ENCODE measurements at regions not wholly inside any gene's neighbourhood (a gene's known extent, or its start where the extent isn't known, plus 50 kb on each side); places are given as distances from the start of the nearest gene placed in this dataset.

DNA sequence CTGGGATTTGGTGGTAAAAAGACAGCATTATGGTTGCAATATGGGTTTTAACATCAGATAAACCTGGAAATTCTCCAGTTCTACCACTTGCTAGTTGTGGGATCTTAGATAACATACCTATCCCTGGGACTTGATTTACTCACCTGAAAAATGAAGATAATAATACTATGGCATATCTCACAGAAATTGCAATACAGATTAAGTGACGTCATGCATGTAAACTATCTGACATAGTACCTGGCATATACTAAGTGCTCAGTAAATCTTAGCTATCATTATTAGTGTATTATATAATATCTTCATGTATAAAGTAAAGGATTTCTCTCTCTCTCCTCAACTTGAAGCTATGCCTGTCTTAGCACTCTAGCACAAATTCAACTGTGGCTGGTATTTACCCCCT lies 192.5 kb downstream of the PCDH19 start:
- DNase-seq (ENCODE audit: low read depth, low spot score) = no peak
- no peak overlapping the region for H3K4me3 ChIP-seq (ENCODE audit: low read length)

DNA sequence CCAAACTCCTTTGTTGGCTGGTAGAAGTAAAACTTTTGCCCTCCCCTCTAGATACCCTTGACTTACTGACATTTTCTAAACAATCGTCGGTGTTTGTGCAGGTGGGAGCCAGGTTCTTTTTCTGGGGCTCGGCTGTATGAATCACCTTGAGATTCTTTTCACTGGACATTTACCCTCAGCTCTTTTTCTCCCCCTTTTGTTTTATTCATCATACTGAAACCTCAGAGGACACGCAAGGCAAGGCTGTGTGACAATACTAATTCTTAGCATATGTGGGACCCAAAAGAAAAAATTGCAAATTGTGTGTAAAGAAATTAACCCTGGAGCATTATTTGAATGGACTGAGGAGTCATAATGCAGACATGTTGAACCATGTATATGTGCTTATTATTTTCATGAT lies 194.0 kb downstream of the PCDH19 start:
- no peak overlapping the region for H3K4me3 ChIP-seq (ENCODE audit: low read length)
- DNase-seq (ENCODE audit: low read depth, low spot score) = no peak

DNA sequence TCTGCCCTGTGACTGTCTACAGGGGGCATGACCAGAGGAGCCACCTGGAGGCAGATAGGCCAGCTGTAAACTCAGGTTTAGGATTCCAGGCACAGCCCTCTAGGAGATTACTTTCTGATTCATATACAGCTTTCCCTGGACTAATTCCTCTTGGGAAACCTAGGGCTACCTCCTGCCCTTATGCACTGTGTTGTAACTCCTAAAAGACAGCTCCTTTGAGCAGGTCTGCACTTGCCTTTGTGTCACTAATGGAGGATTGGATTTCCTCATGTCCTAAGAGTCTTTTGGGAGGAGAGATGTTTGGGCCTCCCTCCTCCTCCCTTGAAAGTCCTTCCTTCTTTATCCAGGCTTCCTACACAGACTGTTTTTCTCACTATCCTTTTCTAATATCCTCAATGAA lies 202.0 kb downstream of the PCDH19 start:
- DNase-seq (ENCODE audit: low read depth, low spot score) = no peak
- no peak overlapping the region for H3K4me3 ChIP-seq (ENCODE audit: low read length)

DNA sequence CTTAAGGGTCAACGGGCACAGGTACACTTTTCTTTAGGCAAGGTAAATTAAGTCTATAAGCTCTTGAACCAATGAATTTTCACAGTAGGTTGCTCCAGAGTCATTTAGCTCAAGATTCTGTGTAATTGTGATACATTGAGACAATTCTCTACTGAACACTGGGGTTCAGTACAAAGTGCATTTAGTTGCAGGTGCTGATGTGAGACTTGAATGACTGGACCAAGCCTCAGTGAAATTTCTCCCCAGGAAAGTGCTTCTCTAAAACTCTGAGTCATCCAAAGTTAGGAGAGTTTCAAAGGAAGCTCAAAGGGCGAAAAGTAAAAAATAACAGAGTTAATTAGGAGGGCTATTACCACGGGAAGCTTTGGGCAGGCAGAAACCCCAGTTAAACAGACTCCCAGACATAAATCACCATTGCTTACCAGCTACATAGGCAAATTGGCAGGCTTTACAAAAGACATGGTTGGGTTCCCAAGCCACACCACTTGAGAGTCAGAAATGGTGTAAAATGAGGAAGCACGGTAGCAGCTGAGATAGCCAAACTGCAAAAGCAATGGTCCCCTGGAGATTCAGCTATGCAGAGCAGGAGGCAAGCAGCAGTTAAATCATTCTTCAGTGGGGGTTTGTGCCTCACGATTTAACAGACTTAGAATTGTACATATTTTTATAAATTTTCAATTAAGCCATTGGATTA lies 202.6 kb downstream of the PCDH19 start:
- no peak for DNase-seq (ENCODE audit: low read depth, low spot score)
- no peak overlapping the region for H3K4me3 ChIP-seq (ENCODE audit: low read length)

DNA sequence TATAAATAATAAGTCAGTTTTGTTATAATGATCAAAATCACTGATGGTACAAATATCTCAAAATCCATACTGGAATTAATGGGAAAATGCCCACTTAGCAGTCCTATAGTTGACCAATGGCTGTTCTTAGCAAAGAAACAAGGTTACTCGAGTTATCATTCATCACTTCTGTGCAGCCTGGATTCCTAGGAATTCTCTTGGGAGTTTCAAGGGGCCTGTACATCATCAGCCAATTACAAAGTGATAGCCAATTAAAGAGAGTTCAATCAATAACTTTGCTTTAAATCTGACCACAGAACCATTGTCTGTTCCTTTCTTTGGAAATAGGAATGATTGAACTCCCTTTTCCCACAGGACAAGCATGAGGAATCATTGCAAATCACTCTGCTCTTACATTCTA lies 205.5 kb downstream of the PCDH19 start:
- H3K4me3 ChIP-seq (ENCODE audit: low read length) = no peak overlapping the region
- DNase-seq (ENCODE audit: low read depth, low spot score) = no peak

DNA sequence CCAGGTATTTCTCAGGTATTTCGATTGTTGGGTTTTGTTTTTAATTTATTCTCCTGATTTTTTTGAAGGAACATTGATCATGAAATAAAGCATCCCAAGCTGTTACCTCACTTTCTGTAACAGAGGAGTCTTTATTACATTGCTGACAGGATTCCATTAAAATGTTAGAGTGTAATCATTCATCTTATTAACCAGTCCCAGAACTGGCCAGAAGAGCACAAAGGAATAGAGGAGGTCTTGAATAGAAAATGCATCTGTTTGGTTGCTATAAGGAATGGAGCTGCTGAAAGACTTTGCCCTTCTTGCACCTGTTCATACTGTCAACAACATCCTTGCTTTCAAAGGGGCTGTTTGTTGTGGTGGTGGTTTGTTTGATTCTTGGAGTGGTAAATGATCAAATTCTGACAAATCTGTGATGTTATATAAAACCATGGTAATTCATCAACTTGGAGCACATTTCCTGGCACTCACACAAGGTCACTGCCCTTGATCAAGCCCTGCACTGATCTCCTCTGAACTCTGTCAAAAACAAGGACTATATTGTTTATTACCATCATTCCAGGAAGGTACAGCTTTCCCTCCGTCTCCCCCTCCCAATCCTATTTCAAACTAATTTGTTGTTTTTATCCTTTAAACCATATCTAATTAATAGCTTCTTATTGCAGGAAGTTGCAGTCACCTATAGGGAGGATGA lies 215.8 kb downstream of the PCDH19 start:
- peak; percentile 46 for DNase-seq (ENCODE audit: low read depth, low spot score)
- no peak overlapping the region for H3K4me3 ChIP-seq (ENCODE audit: low read length)

Data from Jurkat, Clone E6-1 (cell line).